ENCODE measurements at regions not wholly inside any gene's neighbourhood (a gene's known extent, or its start where the extent isn't known, plus 50 kb on each side); places are given as distances from the start of the nearest gene placed in this dataset.

DNA sequence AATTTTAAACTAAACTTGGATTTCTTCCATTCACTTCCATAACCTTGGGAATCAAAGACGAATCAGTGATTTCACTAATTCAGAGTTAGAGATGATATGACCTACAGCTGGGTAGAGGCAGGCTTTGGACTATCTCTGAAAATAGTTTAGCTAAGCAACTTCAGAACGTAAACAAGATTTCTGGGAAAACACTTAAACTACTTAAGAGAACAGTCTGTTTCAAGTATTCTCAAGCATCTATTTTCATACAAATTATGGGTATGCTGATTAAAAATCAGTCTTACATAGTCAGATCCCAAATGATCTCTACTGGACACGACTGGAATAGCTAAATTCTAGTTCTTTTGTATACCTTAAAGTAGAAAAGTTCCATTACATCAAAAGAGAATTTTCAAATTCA, 179.9 kb downstream of the PLCE1 start:
- no peak for TF ChIP-seq CTCF (IDR thresholded peaks at IDR 0.05)
- TF ChIP-seq POLR2A (IDR thresholded peaks at IDR 0.05) = no peak
- no peak for TF ChIP-seq EP300 (IDR thresholded peaks at IDR 0.05)
